ENCODE measurements at regions not wholly inside any gene's neighbourhood (a gene's known extent, or its start where the extent isn't known, plus 50 kb on each side); places are given as distances from the start of the nearest gene placed in this dataset.

DNA sequence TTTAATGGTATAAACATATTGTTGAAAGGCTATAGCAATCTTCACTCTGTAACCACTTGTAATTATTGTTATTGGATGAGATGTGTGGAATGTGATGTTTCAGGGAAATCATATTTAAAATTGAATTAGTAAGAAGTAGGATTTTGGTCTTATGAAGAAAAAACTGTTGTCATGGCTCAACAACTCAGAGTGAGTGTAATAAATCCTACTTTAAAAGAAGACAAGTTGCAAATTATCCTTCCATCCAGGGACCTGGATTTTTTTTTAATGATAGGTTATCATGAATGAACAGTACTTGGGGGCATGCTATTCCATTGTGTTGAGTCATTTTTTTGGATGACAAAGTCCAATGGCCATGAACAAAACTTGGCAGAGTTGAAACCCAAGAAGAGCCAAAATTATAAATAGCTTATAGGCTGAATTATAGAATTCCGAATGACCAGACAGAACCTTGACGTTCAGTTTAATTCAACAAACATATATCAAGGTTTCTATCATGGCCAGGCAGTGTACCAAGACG is 625.5 kb upstream of the ZNF717 start:
- TF ChIP-seq, protein P1, sequence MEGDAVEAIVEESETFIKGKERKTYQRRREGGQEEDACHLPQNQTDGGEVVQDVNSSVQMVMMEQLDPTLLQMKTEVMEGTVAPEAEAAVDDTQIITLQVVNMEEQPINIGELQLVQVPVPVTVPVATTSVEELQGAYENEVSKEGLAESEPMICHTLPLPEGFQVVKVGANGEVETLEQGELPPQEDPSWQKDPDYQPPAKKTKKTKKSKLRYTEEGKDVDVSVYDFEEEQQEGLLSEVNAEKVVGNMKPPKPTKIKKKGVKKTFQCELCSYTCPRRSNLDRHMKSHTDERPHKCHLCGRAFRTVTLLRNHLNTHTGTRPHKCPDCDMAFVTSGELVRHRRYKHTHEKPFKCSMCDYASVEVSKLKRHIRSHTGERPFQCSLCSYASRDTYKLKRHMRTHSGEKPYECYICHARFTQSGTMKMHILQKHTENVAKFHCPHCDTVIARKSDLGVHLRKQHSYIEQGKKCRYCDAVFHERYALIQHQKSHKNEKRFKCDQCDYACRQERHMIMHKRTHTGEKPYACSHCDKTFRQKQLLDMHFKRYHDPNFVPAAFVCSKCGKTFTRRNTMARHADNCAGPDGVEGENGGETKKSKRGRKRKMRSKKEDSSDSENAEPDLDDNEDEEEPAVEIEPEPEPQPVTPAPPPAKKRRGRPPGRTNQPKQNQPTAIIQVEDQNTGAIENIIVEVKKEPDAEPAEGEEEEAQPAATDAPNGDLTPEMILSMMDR (IDR thresholded peaks at IDR 0.05; ENCODE audit: control insufficient read depth, insufficient read depth, low read depth, low read length, missing control alignments) = no peak
- DNase-seq (ENCODE audit: low read depth) = no peak
- no peak overlapping the region for H3K4me3 ChIP-seq (ENCODE audit: control insufficient read depth, low read depth, low read length)

DNA sequence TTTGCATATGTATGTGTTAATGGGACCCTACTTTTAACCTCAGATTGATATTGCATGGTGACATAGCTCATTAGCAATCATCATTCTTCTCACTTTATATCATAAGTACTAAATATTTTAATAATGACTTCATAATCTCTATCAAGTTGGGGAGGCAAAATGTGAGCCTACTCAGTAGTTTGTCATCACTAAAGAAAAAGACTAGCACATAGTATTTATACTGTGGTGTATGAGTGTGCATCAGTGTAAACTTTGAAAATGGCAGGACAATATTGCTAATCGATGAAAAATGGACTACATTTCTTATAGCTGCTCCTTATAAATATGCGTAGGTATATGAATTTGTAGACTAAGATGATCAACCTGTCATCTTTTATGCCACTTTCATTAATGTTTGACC is 624.5 kb upstream of the ROBO2 start:
- H3K4me3 ChIP-seq (ENCODE audit: control insufficient read depth, low read depth, low read length) = no peak overlapping the region
- no peak for DNase-seq (ENCODE audit: low read depth)
- TF ChIP-seq, protein P1 (IDR thresholded peaks at IDR 0.05; ENCODE audit: control insufficient read depth, insufficient read depth, low read depth, low read length, missing control alignments) = no peak

DNA sequence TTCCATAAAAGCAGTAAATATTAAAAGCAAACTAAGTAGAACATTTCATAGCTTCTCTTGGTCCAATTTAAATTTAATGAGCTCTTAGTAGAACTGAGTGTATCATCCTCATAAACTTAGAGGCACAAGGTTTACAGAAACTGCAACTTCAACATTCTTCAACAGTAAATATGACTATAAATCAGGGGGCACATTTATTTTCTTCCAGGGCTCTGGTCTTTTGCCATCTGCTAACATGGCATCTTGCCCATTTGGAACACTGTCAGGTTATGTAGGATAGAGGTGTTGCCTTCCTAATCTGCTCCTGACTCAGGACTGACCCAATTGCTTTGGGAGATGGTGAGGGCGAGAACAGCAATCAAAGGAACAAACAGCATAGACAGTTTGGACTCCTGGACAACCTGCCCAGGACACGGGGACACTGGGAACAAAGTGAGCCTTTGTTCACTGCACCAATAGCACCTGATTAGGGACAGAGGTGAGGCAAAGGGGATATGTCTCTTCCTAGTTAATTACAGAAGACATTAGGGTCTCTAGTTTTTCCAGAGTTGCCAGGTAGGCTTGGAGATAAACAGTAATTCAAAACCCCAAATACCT is 610.2 kb upstream of the ROBO2 start:
- no peak overlapping the region for H3K4me3 ChIP-seq (ENCODE audit: control insufficient read depth, low read depth, low read length)
- DNase-seq (ENCODE audit: low read depth) = no peak
- TF ChIP-seq, protein P1 (IDR thresholded peaks at IDR 0.05; ENCODE audit: control insufficient read depth, insufficient read depth, low read depth, low read length, missing control alignments) = no peak

DNA sequence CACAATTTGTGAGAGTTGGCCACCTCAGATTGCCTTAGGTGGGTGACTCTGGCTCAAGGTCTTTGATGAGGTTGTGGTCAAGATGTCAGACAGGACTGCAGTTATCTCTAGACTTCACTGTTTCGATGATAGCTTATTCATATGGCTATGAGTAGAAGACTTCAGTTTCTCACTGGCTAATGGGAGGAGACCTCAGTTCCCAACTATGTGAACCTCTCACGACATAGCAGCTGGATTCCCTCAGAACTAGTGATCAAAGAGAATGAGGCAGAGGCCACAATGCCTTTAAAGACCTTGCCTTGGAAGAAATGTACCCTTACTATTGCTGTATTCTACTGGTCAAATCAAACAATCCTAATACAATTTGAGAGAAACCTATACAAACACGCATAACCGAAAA is 607.5 kb upstream of the ROBO2 start:
- DNase-seq (ENCODE audit: low read depth) = no peak
- TF ChIP-seq, protein P1 (IDR thresholded peaks at IDR 0.05; ENCODE audit: control insufficient read depth, insufficient read depth, low read depth, low read length, missing control alignments) = no peak
- no peak overlapping the region for H3K4me3 ChIP-seq (ENCODE audit: control insufficient read depth, low read depth, low read length)

DNA sequence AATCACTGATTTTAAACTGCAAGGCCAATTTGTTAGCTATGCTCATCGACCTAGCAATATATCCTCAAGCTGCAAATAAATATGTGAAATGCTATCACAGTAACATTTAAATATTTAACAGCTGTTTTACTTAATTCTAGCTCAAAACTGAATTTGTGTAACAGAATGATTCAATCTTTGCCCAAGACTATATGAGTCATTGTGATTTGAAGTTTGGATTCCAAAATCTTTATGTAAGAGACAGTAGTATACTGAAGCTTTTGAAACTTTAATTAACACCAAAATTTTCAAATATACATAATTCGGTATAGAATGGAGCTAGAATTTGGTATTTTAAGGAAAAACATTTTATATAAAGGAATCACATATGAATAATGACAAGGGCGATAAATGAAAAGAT is 603.0 kb upstream of the ROBO2 start:
- TF ChIP-seq, protein P1 (IDR thresholded peaks at IDR 0.05; ENCODE audit: control insufficient read depth, insufficient read depth, low read depth, low read length, missing control alignments) = no peak
- H3K4me3 ChIP-seq (ENCODE audit: control insufficient read depth, low read depth, low read length) = no peak overlapping the region
- DNase-seq (ENCODE audit: low read depth) = peak; percentile 28

DNA sequence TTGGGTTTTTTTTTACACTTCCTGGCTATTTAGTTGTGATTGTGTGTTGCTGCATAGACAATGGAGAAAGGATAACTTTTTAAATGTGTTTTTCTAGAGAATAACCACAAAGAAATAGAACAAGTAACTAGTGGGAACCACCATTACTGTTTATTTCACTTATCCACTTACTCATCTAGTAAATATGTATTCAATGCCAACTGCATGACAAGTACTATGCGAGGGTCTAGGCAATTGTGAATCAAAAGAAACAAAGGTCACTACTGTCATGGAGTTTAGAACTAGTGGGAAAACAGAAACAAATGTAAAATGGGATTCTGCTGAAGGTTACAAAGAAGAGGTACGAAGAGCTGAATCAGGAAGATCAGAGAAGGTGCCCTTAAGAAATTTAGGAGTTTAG is 600.9 kb upstream of the ROBO2 start:
- DNase-seq (ENCODE audit: low read depth) = no peak
- no peak overlapping the region for H3K4me3 ChIP-seq (ENCODE audit: control insufficient read depth, low read depth, low read length)
- TF ChIP-seq, protein P1 (IDR thresholded peaks at IDR 0.05; ENCODE audit: control insufficient read depth, insufficient read depth, low read depth, low read length, missing control alignments) = no peak
